ENCODE measurements at regions not wholly inside any gene's neighbourhood (a gene's known extent, or its start where the extent isn't known, plus 50 kb on each side); places are given as distances from the start of the nearest gene placed in this dataset.

- DNase-seq (ENCODE audit: extremely low spot score), result no peak
- ChIA-PET CTCF (interaction anchor here (1.1 kb wide), 1 partner anchor 16 kb away, joined by 3 read pairs; no protein-coding TSS in a partner anchor), POLR2A (no interaction called here)
- no peak for TF ChIP-seq CTCF (IDR thresholded peaks at IDR 0.05; ENCODE audit: control extremely low read depth, extremely low read depth, low read depth, missing control alignments)
These were observed 96.5 kb upstream of the PITX1 start for GRCh38 chr5:135130261-135131215.

- ChIA-PET CTCF (no interaction called here), POLR2A (no interaction called here)
- TF ChIP-seq CTCF (IDR thresholded peaks at IDR 0.05; ENCODE audit: control extremely low read depth, extremely low read depth, low read depth, missing control alignments), result no peak
- DNase-seq (ENCODE audit: extremely low spot score), result no peak
These were observed 95.3 kb upstream of the PITX1 start for GRCh38 chr5:135129307-135129706.

GRCh38 chr5:135128361-135128760, 94.3 kb upstream of the PITX1 start:
- no peak for DNase-seq (ENCODE audit: extremely low spot score)
- no peak for TF ChIP-seq CTCF (IDR thresholded peaks at IDR 0.05; ENCODE audit: control extremely low read depth, extremely low read depth, low read depth, missing control alignments)
- CTCF ChIA-PET, result no interaction called here
- POLR2A ChIA-PET, result no interaction called here

- CTCF ChIA-PET, result no interaction called here
- POLR2A ChIA-PET, result no interaction called here
- no peak for DNase-seq (ENCODE audit: extremely low spot score)
- no peak for TF ChIP-seq CTCF (IDR thresholded peaks at IDR 0.05; ENCODE audit: control extremely low read depth, extremely low read depth, low read depth, missing control alignments)
These were observed 93.6 kb upstream of the PITX1 start for GRCh38 chr5:135127439-135128240.

GRCh38 chr5:135126688-135127438, 92.8 kb upstream of the PITX1 start:
- CTCF ChIA-PET, result no interaction called here
- no peak for DNase-seq (ENCODE audit: extremely low spot score)
- TF ChIP-seq CTCF (IDR thresholded peaks at IDR 0.05; ENCODE audit: control extremely low read depth, extremely low read depth, low read depth, missing control alignments), result no peak
- POLR2A ChIA-PET, result no interaction called here

- POLR2A ChIA-PET, result no interaction called here
- CTCF ChIA-PET, result no interaction called here
- no peak for TF ChIP-seq CTCF (IDR thresholded peaks at IDR 0.05; ENCODE audit: control extremely low read depth, extremely low read depth, low read depth, missing control alignments)
- DNase-seq (ENCODE audit: extremely low spot score), result no peak
These were observed 90.7 kb upstream of the PITX1 start for GRCh38 chr5:135124724-135125123.

Data from GM10248 (cell line).